Lower lobe of right lung (tissue), 2 donors: ENCODE measurements at regions not wholly inside any gene's neighbourhood (a gene's known extent, or its start where the extent isn't known, plus 50 kb on each side); places are given as distances from the start of the nearest gene placed in this dataset.
A peak's percentile ranks its signal among the peaks of the same experiment; 100 is the strongest.

ENCODE experiments used
- ATAC-seq, 2 donors: fragments of 200-7000 bp; cut with Tn5 transposase; one replicate each; pipeline ENCODE4 v1.9.1; 2020 to 2022; ENCODE audit warnings: mild to moderate bottlenecking in 2 of 2, moderate library complexity in 2 of 2
- DNase-seq: peaks from one replicate; pipeline ENCODE4 v3.0.0-alpha.2; 2020
- H3K27ac ChIP-seq: fragments of 200-600 bp; one replicate; pipeline ENCODE4 v1.8.0; 2022
- H3K27me3 ChIP-seq: fragments of 200-600 bp; one replicate; pipeline ENCODE4 v1.8.0; 2022; ENCODE audit warnings: low read depth
- H3K36me3 ChIP-seq: fragments of 200-600 bp; one replicate; pipeline ENCODE4 v1.8.0; 2022; ENCODE audit warnings: mild to moderate bottlenecking
- H3K4me1 ChIP-seq: fragments of 200-600 bp; one replicate; pipeline ENCODE4 v1.8.0; 2022
- H3K4me3 ChIP-seq: fragments of 200-600 bp; one replicate; pipeline ENCODE4 v1.8.0; 2022; ENCODE audit warnings: mild to moderate bottlenecking
- H3K9me3 ChIP-seq: fragments of 200-600 bp; one replicate; pipeline ENCODE4 v1.8.0; 2022
- intact Hi-C: fragments of 100-400 bp; cut with DNase I; formaldehyde crosslinking; loops from one replicate; pipeline ENCODE4 v1.11.0; 2022
- TF ChIP-seq, protein P1 (sequence below): fragments of 200-600 bp; IDR thresholded peaks from one replicate; pipeline ENCODE4 v1.8.0; 2022; ENCODE audit warnings: antibody characterized with exemption, mild to moderate bottlenecking
- donor health status: DM: no; HTN: yes; CAD: no; lungs with severe emphysema.

DNA sequence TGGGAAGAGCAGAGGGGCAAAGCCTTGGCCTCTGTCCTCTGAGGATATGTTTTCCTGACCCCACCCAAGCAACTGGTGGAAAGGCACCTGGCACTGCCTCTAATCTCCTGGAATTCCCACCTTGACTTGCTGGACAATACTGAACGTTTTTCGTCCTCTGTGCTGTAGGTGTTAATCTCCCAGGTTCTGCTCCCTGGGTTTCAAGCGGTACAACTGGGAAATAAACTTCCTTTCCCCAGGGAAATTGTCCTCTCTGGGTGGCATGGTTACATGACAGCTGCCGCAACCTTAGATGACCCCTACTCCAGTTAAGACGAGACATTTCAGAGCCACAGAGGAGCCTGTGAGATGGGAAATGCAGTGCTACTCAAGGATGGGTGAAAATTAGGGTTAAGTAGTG lies 57.3 kb upstream of the BCAR3 start:
- no peak for ATAC-seq
- Histone ChIP-seq H3K36me3 (no peaks in the 10 kb centered on the region), H3K9me3 (no peaks in the 10 kb centered on the region), H3K4me1 (peaks cover 12% of the 10 kb centered on the region), H3K4me3 (no peak overlapping the region), H3K27me3 (no peaks in the 10 kb centered on the region), H3K27ac (no peak overlapping the region)
- intact Hi-C loops, result no loop called here
- TF ChIP-seq, protein P1, sequence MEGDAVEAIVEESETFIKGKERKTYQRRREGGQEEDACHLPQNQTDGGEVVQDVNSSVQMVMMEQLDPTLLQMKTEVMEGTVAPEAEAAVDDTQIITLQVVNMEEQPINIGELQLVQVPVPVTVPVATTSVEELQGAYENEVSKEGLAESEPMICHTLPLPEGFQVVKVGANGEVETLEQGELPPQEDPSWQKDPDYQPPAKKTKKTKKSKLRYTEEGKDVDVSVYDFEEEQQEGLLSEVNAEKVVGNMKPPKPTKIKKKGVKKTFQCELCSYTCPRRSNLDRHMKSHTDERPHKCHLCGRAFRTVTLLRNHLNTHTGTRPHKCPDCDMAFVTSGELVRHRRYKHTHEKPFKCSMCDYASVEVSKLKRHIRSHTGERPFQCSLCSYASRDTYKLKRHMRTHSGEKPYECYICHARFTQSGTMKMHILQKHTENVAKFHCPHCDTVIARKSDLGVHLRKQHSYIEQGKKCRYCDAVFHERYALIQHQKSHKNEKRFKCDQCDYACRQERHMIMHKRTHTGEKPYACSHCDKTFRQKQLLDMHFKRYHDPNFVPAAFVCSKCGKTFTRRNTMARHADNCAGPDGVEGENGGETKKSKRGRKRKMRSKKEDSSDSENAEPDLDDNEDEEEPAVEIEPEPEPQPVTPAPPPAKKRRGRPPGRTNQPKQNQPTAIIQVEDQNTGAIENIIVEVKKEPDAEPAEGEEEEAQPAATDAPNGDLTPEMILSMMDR, result no peak
- no peak for DNase-seq

DNA sequence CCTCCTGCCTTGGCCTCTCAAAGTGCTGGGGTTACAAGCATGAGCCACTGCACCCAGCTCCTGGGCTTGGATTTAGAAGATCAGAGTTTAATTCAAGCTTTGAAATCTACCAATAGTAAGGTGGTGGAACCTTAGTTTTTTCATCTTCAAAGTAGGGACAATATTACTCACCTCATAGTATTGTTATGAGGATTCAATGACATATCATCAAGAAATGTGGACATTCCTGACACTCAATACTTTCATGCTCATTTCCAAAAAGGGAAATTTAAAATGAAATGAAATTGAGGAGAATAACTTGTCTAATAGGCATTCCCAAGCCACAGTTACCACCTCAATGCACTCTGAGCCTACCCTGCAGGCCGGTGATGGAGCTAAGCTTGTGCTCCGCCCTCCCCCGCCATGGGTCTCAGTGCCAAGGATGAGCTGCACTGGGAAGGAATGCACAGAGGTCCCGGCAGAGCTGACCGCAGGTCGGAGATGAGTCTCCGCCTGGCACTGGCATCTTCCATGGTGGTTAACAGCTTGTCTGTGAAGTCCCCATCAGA lies 56.5 kb upstream of the BCAR3 start:
- intact Hi-C loops, result no loop called here
- H3K4me3 ChIP-seq, result no peak overlapping the region
- H3K4me1 ChIP-seq, result peaks cover 12% of the 10 kb centered on the region
- no peaks in the 10 kb centered on the region for H3K27me3 ChIP-seq
- no peak overlapping the region for H3K27ac ChIP-seq
- TF ChIP-seq, protein P1, result no peak
- ATAC-seq (no peak), DNase-seq (no peak)
- no peaks in the 10 kb centered on the region for H3K36me3 ChIP-seq
- H3K9me3 ChIP-seq, result no peaks in the 10 kb centered on the region

DNA sequence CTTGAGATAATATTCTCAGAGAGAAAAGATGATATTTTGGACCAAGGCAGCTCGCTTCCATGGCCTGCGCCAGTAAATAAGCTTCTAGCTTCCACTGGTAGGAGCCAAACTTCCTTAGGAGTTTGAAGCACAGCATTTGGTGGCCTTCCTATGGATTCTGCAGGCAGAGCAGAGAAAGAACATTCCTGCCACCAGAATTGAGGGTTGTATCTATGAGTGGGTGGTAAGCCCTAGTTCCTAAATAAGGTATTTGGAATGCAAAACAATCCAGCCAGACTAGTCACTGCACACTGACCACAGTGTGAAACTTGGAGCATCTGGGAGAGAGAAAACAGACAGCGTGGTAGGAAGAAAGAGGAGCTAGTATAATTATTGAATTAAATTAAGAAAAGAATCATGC lies 54.1 kb upstream of the BCAR3 start:
- intact Hi-C loops, result no loop called here

GRCh38 chr1:93734999-93735398 lies 53.4 kb upstream of the BCAR3 start:
- intact Hi-C loops, result no loop called here
- no peaks in the 10 kb centered on the region for H3K9me3 ChIP-seq
- TF ChIP-seq, protein P1, result peak; percentile 29
- no peaks in the 10 kb centered on the region for H3K27me3 ChIP-seq
- no peak overlapping the region for H3K27ac ChIP-seq
- ATAC-seq (no peak), DNase-seq (no peak)
- peaks cover 9% of the 10 kb centered on the region for H3K4me1 ChIP-seq
- H3K4me3 ChIP-seq, result no peak overlapping the region
- H3K36me3 ChIP-seq, result no peaks in the 10 kb centered on the region

More for the DNA sequence above, 54.1 kb upstream of the BCAR3 start:
- H3K27ac ChIP-seq, result no peak overlapping the region
- no peak for ATAC-seq
- no peaks in the 10 kb centered on the region for H3K36me3 ChIP-seq
- no peaks in the 10 kb centered on the region for H3K9me3 ChIP-seq
- no peaks in the 10 kb centered on the region for H3K27me3 ChIP-seq
- H3K4me1 ChIP-seq, result peaks cover 12% of the 10 kb centered on the region
- no peak for DNase-seq
- no peak overlapping the region for H3K4me3 ChIP-seq
- TF ChIP-seq, protein P1, result no peak

- no peaks in the 10 kb centered on the region for H3K36me3 ChIP-seq
- TF ChIP-seq, protein P1, result no peak
- H3K4me1 ChIP-seq, result peaks cover 9% of the 10 kb centered on the region
- no peaks in the 10 kb centered on the region for H3K27me3 ChIP-seq
- no peaks in the 10 kb centered on the region for H3K9me3 ChIP-seq
- ATAC-seq (no peak), DNase-seq (no peak)
- intact Hi-C loops, result no loop called here
- no peak overlapping the region for H3K4me3 ChIP-seq
- no peak overlapping the region for H3K27ac ChIP-seq
Measured at GRCh38 chr1:93733340-93733739, 51.7 kb upstream of the BCAR3 start.

- no peaks in the 10 kb centered on the region for H3K9me3 ChIP-seq
- ATAC-seq, result no peak
- H3K4me3 ChIP-seq, result no peak overlapping the region
- no peak overlapping the region for H3K27ac ChIP-seq
- H3K27me3 ChIP-seq, result no peaks in the 10 kb centered on the region
- intact Hi-C loops, result no loop called here
- peaks cover 9% of the 10 kb centered on the region for H3K4me1 ChIP-seq
- TF ChIP-seq, protein P1, result peak; percentile 7
- no peaks in the 10 kb centered on the region for H3K36me3 ChIP-seq
- DNase-seq, result no peak
Measured at GRCh38 chr1:93732514-93732913, 50.9 kb upstream of the BCAR3 start.
